ENCODE measurements at regions not wholly inside any gene's neighbourhood (a gene's known extent, or its start where the extent isn't known, plus 50 kb on each side); places are given as distances from the start of the nearest gene placed in this dataset.

GRCh38 chr9:13557746-13558145 is 278.3 kb upstream of the MPDZ start:
- no peak for DNase-seq (ENCODE audit: low spot score in 2 of 2)
- no peaks in the 10 kb centered on the region for H3K27me3 ChIP-seq
- WGBS: 36% methylated on average over 2 of the region's 2 CpGs
- TF ChIP-seq POLR2AphosphoS5 (IDR thresholded peaks at IDR 0.05) (no peak), CTCF (IDR thresholded peaks at IDR 0.05) (no peak), POLR2A (IDR thresholded peaks at IDR 0.05) (no peak), EP300 (IDR thresholded peaks at IDR 0.05) (no peak)
- no peaks in the 10 kb centered on the region for H3K36me3 ChIP-seq
- H3K9me3 ChIP-seq: no peaks in the 10 kb centered on the region
- H3K4me3 ChIP-seq: no peak overlapping the region
- no peak overlapping the region for H3K27ac ChIP-seq
- peaks cover 6% of the 10 kb centered on the region for H3K4me1 ChIP-seq

GRCh38 chr9:13556656-13557055 is 277.2 kb upstream of the MPDZ start:
- Histone ChIP-seq H3K36me3 (no peaks in the 10 kb centered on the region), H3K27ac (no peak overlapping the region), H3K4me3 (no peak overlapping the region), H3K9me3 (no peaks in the 10 kb centered on the region), H3K4me1 (peaks cover 6% of the 10 kb centered on the region), H3K27me3 (no peaks in the 10 kb centered on the region)
- WGBS: 76% methylated on average over 2 of the region's 2 CpGs
- TF ChIP-seq POLR2A (IDR thresholded peaks at IDR 0.05) (no peak), CTCF (IDR thresholded peaks at IDR 0.05) (no peak), EP300 (IDR thresholded peaks at IDR 0.05) (no peak), POLR2AphosphoS5 (IDR thresholded peaks at IDR 0.05) (no peak)
- no peak for DNase-seq (ENCODE audit: low spot score in 2 of 2)

- WGBS: 71% methylated on average over 5 of the region's 5 CpGs
- no peak for DNase-seq (ENCODE audit: low spot score in 2 of 2)
- Histone ChIP-seq H3K36me3 (no peaks in the 10 kb centered on the region), H3K4me3 (no peak overlapping the region), H3K4me1 (peaks cover 6% of the 10 kb centered on the region), H3K27me3 (no peaks in the 10 kb centered on the region), H3K9me3 (no peaks in the 10 kb centered on the region), H3K27ac (peak overlapping the region; percentile 24)
- TF ChIP-seq POLR2AphosphoS5 (IDR thresholded peaks at IDR 0.05) (no peak), POLR2A (IDR thresholded peaks at IDR 0.05) (no peak), CTCF (IDR thresholded peaks at IDR 0.05) (no peak), EP300 (IDR thresholded peaks at IDR 0.05) (no peak)
Measured at GRCh38 chr9:13555989-13556500, 276.6 kb upstream of the MPDZ start.

- WGBS: 64% methylated on average over 4 of the region's 4 CpGs
- no peak for DNase-seq (ENCODE audit: low spot score in 2 of 2)
- H3K4me1 ChIP-seq: peaks cover 6% of the 10 kb centered on the region
- peak overlapping the region; percentile 24 for H3K27ac ChIP-seq
- TF ChIP-seq EP300 (IDR thresholded peaks at IDR 0.05): no peak
- TF ChIP-seq CTCF (IDR thresholded peaks at IDR 0.05): no peak
- no peak for TF ChIP-seq POLR2AphosphoS5 (IDR thresholded peaks at IDR 0.05)
- TF ChIP-seq POLR2A (IDR thresholded peaks at IDR 0.05): no peak
- no peaks in the 10 kb centered on the region for H3K36me3 ChIP-seq
- H3K4me3 ChIP-seq: no peak overlapping the region
- no peaks in the 10 kb centered on the region for H3K27me3 ChIP-seq
- H3K9me3 ChIP-seq: no peaks in the 10 kb centered on the region
Measured at GRCh38 chr9:13555516-13555915, 276.0 kb upstream of the MPDZ start.

- TF ChIP-seq POLR2AphosphoS5 (IDR thresholded peaks at IDR 0.05) (no peak), EP300 (IDR thresholded peaks at IDR 0.05) (no peak)
Measured at GRCh38 chr9:13554626-13555025, 275.1 kb upstream of the MPDZ start.

GRCh38 chr9:13552606-13553215 is 273.2 kb upstream of the MPDZ start:
- TF ChIP-seq EP300 (IDR thresholded peaks at IDR 0.05) (no peak), POLR2AphosphoS5 (IDR thresholded peaks at IDR 0.05) (no peak), POLR2A (IDR thresholded peaks at IDR 0.05) (no peak), CTCF (IDR thresholded peaks at IDR 0.05) (no peak)
- WGBS: 87% methylated on average over 5 of the region's 5 CpGs

More at GRCh38 chr9:13554626-13555025, 275.1 kb upstream of the MPDZ start:
- Histone ChIP-seq H3K36me3 (no peaks in the 10 kb centered on the region), H3K9me3 (no peaks in the 10 kb centered on the region), H3K4me3 (no peak overlapping the region), H3K27me3 (no peaks in the 10 kb centered on the region), H3K4me1 (peaks cover 6% of the 10 kb centered on the region), H3K27ac (no peak overlapping the region)
- DNase-seq (ENCODE audit: low spot score in 2 of 2): no peak

More at GRCh38 chr9:13552606-13553215, 273.2 kb upstream of the MPDZ start:
- Histone ChIP-seq H3K27me3 (no peaks in the 10 kb centered on the region), H3K4me3 (no peak overlapping the region), H3K4me1 (peaks cover 5% of the 10 kb centered on the region), H3K36me3 (no peaks in the 10 kb centered on the region), H3K27ac (no peak overlapping the region), H3K9me3 (no peaks in the 10 kb centered on the region)
- DNase-seq (ENCODE audit: low spot score in 2 of 2): no peak

All from suprapubic skin (tissue), 4 donors.